WI38 (cell line): ENCODE measurements at regions not wholly inside any gene's neighbourhood (a gene's known extent, or its start where the extent isn't known, plus 50 kb on each side); places are given as distances from the start of the nearest gene placed in this dataset.

Experiments used
- H3K4me3 ChIP-seq: 2 replicates; pipeline ENCODE4 v1.5.1; 2011; ENCODE audit warnings: low read depth, mild to moderate bottlenecking, control low read depth, low read length
- CTCF ChIP-seq: IDR thresholded peaks from 2 replicates; pipeline ENCODE4 v1.5.1; 2012; ENCODE audit warnings: low read depth, mild to moderate bottlenecking, control low read depth, low read length

DNA sequence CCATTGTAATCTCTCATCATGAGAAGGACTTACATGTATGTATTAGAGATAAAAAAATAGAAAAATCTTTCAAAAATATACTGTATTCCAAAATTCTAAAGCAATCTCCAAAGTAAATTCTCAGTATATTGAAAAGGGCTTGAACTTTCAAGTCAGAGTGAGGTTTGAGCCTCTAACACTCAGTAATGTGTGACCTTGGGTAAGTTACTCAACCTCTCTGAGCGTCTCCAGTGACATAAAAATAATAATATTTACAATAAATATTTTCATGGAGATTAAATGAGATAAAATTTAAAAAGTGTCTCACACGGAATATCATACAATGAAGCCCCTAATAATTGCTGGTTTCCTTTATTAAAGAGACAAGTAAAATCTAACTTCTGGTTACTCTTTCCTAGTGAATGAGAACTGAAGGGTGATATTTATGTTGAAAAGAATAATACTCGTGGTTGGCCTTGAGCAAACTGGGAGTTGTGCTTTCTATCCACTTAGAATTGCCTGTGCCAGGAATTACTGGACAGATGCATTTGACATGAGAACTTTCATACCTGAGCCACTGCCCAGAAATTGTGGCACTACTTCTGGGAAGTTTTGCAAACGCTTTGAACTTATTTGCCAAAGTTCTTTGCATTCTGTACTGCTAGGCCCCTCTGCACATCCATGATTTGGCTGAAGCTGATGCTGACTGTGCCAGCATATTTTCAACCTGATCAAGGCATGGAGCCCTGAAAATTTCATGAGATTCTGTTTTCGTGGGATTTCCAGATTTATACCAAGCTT, 933.7 kb downstream of the GALC start:
- no peak overlapping the region for H3K4me3 ChIP-seq
- TF ChIP-seq CTCF = no peak

DNA sequence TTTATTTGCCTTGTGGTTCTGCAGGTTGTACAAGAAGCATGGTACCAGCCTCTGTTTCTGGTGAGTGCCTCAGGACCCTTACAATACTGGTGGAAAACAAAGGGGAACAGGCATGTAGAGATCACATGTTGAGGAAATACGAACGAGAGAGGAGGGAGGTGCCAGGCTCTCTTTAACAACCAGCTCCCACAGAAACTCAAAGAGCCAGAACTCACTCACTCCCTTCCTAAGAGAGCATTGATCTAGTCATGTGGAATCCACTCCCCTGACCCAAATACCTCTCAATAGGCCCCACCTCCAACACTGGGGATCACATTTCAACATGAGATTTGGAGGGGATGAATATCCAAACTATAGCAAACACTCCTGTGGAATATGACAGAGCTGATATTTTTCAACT, 938.0 kb downstream of the GALC start:
- no peak for TF ChIP-seq CTCF
- no peak overlapping the region for H3K4me3 ChIP-seq

- no peak overlapping the region for H3K4me3 ChIP-seq
- TF ChIP-seq CTCF = no peak
Observed at GRCh38 chr14:87052646-87053225, 940.2 kb downstream of the GALC start.

- TF ChIP-seq CTCF = no peak
Observed at GRCh38 chr14:87050421-87050820, 942.6 kb downstream of the GALC start.

DNA sequence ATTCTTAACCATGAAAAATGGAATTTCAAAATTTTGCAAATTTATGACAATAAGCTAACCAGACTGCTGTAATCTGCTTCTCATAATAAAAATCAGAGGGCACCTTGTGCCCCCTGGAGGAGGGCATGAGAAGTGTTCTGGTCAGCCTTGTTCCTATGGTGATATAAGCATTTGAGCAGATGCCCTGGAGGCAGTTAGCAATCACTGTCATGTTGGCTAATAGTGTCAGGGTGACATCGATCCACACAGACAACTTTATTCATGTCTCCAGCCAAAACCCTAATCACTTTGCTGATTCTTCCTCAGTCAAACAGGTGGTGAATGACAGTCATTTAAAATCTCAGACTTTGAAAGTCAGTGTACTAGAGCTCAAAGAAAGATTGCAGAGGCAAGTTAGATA, 943.0 kb downstream of the GALC start:
- no peak overlapping the region for H3K4me3 ChIP-seq
- TF ChIP-seq CTCF = peak; percentile 46

More at GRCh38 chr14:87050421-87050820, 942.6 kb downstream of the GALC start:
- H3K4me3 ChIP-seq = no peak overlapping the region

DNA sequence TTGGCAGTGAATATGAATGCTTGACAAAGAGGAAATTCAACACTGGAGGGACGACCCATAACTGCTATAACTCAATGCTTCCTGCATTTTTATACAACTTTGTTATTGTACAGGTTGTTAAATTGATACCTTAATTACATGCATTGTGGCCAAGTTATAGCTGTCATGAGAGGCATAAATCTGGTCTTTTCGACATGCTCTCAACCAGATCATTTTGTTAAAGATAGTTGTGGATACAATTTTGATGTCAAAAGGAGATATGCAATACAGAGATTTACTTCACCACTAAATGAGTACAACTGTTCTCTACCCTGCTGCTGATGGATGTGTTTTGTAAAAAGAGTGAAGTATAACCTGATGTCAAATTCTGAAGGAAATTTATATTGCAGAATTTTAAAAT, 946.0 kb downstream of the GALC start:
- TF ChIP-seq CTCF = no peak
- H3K4me3 ChIP-seq = no peak overlapping the region

- H3K4me3 ChIP-seq = no peak overlapping the region
- no peak for TF ChIP-seq CTCF
Observed at GRCh38 chr14:87045956-87046355, 947.0 kb downstream of the GALC start.
